GM18907 (cell line): ENCODE measurements at regions not wholly inside any gene's neighbourhood (a gene's known extent, or its start where the extent isn't known, plus 50 kb on each side); places are given as distances from the start of the nearest gene placed in this dataset.
A peak's percentile ranks its signal among the peaks of the same experiment; 100 is the strongest.

ENCODE experiments used
- ATAC-seq: cut with Tn5 transposase; IDR thresholded peaks from one replicate; pipeline ENCODE4 v1.9.1; 2021; ENCODE audit warnings: mild to moderate bottlenecking, moderate library complexity; ENCODE audit not compliant: unreplicated experiment

DNA sequence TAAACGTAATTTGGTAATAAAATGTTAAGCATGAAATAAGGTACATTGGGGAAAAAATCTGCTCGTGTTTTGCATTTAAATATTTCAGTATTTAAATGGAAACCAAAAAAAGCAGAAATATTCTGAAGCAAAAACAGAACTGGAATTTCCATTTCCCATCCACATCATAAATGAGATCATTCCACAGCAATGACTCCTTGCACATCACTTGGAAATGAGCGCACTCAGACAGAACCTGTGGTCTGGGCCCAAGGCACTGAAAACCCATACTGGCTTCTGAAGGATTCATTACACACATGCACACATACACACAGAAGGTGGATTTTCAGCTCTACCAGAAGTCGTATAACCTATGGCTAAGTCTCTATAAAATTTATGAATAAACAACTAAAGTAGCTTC, 174.8 kb downstream of the IBTK start:
- ATAC-seq: no peak

DNA sequence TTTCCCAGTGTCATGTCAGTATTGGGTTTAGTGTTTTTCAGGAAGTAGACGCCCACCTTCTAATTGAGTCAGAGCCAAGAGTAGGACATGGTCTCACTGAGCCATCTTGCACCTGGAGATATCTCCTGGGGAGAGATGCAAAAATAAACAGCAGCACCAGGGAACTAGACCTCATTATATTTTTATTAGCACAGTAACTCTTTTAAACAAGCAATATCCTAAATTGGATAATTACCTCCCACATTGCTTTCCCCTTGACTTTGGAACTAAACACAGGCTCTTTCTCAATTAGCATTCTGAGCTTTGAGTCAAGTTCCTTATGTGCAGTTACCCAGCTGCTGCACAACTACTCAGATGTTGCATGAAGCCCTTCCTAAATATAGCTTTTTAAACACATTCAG, 175.4 kb downstream of the IBTK start:
- ATAC-seq: no peak

DNA sequence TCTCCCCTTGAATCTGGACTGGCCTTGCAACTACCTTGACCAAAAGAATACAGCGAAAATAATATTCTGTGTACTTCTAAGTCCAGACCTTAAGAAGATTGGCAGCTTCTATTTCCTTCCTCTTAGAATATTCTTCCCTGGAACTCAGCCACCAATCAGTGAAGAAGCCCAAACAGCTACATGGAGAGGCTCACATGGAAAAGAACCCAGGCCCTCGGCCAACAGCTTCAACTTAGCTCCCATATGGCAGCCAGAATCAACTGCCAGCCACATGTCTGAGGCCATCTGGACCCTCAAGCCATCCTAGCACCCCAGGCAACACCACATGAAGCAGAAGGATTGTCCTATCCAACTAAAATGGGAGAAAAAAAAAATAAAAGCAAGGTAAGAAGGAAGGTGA, 178.8 kb downstream of the IBTK start:
- no peak for ATAC-seq

DNA sequence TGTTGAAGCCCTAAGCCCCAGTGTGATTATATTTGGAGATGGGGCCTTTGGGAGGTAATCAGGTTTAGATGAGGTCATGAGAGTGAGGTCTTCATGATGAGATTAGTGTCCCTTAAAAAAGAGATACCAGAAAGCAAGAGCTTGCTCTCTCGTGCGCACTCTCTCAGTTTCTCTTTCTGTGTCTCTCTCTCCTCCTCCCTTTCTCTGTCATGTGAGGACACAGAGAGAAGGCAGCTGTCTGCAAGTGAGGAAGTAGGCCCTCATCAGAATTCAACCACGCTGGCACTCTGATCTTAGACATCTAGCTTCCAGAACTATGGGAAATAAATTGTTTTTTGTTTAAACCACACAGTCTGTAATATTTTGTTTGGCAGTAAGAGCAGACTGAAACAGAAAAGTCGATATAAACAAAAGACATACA, 180.5 kb downstream of the IBTK start:
- ATAC-seq: peak; percentile 98

DNA sequence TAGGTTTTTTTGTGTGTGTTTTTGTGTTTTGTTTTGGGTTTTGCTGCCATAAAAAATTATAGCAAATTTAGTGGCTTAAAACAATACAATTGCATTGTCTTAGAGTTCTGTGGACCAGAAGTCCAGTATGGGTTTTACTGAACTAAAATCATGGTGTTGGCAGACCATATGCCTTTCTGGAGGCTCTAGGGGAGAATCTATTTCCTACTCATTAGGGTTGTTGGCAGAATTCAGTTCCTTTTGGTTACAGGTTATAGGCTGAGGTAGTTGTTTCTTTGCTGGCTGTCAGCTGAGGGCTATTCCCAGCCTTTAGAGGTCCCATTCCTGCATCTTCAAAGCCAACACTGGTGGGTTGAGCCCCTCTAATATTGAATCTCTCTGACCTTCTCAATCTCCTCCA, 181.3 kb downstream of the IBTK start:
- no peak for ATAC-seq

DNA sequence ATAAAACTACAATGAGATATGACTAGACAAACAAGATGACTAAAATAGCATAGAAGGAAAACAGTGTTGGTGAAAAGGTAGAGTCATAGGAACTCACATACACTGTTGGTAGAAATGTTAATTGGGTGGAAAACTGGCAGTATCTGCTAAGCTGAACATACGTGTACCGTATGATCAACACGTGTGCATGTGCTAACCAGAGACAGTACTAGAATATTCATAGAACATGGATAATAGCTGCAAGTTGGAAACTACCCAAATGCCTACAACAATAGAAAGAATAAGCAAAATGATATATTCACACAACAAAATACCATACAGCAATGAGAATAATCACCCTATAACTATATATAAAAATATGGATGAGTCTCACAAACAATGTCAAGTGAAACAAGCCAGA, 184.0 kb downstream of the IBTK start:
- no peak for ATAC-seq

DNA sequence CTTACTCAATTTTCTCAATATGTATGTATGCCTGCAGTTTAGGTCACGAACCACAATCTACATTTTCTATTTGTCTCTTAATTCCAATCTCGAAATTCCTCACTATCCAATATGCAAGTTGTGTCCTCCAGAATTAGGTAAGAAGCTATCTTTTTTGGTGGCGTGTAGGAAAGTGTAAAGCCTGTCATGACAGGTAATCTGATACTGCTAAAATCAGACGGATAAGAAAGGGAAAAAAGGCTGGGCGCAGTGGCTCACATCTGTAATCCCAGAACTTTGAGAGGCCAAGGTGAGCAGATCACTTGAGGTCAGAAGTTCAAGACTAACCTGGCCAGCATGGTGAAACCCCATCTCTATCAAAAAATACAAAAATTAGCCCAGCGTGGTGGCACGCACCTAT, 185.3 kb downstream of the IBTK start:
- ATAC-seq: no peak

DNA sequence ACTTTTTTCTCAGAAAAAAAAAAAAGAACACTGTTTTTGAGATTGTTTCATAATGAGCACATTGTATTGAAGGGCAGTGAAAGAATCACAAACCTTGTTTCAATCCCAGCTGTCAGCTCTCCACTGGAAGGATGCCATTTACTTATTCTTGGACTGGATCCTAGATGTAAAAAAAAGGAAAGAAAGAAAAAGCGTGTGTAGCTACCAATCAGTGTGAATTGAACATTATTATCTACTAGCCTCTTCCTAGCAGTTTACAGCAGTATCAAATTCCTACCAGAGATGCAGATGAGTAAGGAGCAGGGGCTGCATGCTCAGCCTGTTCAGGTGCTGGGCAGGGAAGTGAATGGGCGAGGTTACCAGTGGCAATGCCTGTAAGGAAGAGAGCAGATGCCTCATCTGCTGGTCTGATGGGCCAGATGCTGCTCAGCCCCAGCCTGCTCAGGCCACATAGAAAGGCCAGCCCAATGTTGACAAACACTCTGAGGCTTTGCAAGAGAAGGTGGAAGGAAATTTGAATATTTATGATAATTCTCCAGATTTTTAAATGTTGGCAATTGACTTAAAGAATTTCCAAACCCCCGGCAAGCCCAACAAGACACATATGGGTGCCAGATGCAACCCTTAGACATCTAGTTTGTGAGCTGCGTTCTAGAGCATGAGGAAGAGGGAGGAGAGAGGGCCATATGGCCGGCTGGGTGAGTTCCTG, 189.5 kb downstream of the IBTK start:
- ATAC-seq: no peak

DNA sequence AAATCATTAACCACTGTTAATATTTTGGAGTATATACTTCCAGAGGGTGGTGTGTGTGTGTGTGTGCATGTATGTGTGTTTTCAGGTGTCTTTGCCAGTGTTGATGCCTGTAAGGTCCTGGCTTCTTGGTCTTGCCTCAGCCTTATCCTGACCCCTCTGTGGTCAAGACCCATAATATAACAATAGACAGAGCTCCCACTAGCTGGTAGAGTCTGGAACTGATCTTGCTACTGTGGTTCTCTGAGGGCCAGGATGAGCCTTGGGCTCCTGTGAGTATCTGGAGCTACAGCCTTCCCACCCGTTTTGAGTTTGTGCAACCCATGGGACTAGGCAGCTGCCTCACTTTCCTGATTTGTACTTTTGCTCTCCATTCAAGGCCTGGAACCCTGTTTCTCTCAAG, 191.0 kb downstream of the IBTK start:
- ATAC-seq: no peak

DNA sequence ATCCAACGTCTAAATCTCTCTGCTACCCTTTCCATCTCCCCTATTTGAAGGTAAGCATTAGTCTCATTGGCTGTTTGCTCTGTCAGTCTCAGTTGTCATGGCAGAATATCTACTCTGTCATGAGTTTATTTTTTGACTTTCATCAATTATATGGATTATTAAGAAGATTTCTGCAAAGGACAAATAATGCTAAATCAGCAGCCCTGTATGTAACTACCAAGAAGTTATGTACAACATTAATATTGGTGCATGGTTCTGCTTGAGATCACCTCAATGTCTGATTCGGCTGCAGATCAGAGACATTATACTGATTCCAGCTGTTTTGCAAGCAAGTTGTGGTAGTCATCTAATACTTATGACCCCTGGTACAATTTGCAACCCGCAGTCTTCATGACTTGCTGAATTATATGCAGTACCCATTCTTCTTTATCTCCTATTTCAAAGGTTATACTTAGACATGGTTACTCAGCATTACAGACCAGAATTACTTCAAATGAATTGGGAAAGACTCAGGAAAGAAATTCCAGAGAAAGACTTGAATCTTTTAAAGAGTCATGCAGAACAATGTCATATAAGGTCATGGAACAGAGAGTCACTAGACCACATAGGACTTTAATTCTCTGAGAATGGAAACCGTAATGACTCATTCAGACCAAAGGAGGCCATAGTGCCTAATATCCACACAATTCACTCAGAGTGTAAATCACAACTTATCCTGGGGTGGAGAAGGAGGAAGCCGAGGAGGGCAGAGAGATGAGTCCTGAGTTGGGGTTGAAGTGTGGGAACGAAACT, 201.4 kb downstream of the IBTK start:
- no peak for ATAC-seq

DNA sequence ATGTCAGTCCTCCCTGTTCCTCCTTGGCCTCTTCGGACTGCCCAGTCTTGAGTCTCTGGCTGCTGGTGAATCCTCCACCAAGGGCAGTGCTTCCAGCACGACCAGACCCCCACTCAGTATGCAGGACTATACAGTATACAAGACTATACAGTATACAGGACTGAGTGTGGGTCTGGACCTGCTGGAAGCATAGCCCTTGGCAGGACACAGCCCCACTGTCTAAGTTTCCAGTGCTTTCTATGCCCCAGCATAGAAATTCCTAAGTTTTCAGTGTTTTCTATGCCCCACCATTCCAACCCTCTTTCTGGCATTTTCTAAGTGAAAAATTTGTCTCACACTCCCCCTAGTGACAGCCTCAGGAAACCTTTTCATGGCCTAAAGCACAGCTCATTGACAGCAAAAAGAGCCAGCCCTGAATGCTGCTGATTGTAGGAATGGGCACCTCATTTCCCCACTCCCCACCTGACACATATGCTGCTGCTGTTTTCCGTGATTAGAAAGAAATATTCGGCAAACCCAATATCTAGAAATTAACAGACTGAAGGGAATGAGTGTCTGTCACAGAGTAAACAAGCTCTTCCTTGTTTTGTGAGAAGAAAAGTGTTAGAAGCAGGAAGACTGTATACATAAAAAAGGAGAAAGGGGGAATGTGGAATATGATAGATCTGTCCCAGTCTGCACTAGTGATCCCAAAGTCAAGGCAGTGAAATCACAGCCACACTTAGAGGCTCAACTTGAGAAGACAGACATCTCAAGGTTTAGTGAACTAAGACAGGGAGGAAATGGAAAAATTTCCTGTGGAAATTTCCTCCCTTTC, 206.9 kb downstream of the IBTK start:
- peak; percentile 95 for ATAC-seq

DNA sequence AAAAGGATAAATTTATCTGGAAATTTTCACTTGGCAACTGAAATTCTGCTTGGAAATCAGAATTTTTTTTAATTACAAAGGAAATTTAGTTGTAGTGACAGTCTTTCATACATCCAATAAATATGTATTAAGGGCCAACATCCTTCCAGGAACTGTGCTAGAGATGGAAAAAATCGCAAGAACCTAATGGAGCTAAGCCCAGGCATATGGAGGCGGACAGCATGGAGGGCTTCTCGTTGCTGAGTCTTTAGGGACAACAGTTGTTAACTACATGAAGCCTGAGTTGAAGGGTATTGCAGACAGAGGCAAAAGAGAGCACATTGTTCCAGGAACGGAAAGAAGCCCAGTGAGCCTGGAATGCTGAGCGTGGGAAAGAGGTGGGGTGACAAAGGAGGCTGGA, 208.9 kb downstream of the IBTK start:
- no peak for ATAC-seq

DNA sequence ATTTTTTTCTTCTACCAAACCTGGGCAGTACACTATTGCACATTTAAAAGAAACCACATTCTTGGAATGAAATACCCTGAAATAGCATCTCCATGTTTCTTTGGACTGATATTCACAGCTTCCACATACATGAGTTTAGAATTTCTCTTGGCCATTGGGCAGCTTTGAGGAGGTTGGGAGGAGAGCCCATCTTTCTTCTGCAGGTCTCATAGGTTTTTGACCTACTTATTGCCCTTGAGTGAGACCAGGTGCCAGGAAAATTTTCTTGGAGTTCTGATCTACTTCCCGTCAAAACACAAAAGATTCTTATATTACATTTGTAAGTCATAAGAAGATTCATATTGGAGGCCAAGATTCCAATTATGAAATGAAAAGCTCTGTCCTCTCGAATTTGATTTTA, 212.0 kb downstream of the IBTK start:
- ATAC-seq: no peak

DNA sequence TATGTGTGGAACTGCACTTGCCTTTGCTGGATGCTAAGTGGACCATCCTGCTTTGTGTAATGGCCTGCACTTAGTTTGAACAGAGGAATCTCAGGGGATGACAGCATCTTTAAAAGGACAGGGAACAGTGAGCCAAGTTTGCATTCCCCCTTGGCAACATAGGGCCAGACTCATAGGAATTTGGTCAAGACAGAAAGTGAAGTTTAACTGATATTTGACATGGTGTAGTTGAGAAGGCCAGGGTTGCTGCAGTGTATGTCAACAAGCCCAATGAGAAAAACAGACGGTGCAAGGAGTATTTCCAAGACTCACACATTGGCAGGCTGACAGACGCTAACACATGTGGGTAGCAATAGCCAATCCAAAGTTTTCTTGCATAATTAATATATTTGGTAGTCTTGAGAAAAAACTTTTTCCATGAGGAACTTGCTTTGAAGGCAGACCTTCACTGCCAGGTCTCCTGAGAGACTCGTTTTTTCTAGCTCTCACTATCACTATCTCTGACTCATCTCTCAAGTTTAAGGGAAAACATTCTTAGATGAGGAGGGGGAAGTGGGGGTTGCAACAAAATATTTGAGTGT, 213.8 kb downstream of the IBTK start:
- ATAC-seq: no peak

DNA sequence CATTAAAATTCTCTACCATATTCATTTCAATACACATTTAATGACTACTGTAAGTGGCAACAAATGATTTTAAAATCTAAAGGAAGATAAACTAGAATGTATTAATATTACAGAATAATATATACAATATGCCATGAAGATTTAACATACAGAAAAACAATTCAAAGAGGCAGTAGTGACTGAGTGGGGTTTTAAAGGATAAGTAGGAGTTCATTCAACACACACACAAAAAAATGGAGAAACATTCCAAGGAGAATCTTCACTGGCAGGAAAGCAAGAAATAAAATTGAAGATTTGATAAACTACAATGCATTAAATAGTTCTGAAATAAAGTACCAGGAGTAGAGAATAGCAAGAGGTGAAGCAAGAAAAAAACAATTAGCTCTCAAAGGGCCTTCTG, 215.1 kb downstream of the IBTK start:
- ATAC-seq: no peak

DNA sequence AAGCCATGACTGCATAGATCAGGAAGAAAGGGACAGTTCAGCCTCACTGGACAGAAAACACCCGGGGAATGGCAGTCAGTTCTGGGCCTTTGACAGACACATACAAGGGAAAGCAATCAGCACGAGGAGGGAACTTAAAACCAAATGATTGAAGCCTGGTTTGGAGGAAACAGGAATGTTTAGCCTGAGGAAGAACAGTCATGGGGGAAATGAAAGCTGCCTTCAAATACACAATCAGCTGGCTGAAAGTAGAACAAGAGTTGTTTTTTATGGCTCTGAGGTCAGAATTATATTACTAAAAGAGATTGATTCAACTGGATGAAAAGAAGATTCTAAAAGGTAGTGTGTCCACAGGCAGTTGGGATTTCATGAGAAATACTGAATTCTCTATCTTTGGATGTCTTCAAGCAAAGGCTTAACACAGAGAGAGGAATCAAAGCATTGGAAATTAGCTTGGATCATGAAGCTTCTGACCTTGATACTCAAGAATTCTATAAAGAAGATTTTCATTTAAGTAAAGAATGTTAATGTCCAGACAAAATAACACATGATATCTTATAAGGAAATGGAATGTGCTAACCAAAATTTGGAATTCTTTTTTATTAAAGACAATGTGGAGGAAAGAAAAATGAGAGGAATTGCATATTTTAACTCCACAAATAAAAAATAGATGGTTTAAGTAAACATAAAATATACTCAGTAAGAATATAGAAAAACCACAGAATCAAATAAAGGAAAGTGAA, 216.6 kb downstream of the IBTK start:
- no peak for ATAC-seq

DNA sequence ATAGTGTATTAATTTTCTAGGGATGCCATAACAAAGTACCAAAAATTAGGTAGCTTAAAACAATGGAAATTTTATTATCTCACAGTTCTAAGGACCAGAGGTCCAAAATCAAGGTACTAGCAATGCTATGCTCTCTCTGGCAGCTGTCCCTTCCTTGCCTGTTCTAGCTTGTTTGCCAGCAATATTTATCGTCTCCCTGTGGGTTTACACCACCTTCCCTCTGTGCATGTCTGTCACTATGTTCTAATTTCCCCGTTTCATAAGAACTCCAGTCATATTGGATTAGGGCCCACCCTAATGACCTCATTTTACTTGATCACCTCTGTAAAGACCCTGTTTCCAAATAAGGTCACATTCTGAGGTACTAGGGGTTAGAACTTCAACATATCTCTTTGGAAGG, 217.2 kb downstream of the IBTK start:
- ATAC-seq: no peak

DNA sequence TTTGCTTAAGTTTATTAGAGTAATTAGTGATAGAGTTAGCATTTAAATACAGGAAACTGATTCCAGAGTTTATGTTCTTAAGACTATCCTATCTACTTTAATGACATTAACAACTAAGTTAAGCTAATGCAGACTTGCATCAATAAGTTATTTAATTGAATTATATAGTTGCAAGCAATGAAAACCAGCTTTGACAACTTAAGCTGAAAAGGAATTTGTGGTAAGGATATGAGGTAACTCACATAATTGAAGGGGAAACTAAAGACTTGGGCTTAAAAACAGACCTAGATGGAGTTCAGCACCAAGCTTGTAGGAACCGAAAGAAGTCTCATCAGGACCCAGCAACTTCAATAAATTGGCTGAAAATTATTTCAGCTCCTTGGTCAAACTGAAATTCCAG, 222.3 kb downstream of the IBTK start:
- no peak for ATAC-seq

DNA sequence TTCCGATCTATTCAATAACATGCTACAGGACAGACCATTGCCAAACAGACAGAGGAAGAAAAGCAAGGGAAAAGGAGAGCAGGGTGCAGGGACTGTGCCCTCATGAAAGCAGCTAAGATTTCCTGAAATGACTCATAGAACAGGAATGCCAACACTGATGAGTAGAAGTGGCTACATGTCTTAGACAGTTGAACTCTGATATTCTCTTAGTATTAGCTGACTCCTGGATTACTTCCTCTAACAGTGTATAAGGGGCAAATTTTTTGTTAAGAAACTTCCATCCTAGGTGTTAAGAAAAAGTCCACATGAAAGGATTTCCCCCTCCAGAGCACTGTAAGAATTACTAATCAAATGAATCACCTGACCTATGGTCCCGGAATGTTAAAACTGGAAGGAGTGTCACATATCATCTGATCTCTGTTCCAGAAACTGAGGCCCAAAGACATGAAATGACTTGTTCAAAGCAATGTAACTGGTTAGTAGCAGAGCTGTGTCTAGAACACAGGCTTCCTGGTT, 224.9 kb downstream of the IBTK start:
- ATAC-seq: no peak

DNA sequence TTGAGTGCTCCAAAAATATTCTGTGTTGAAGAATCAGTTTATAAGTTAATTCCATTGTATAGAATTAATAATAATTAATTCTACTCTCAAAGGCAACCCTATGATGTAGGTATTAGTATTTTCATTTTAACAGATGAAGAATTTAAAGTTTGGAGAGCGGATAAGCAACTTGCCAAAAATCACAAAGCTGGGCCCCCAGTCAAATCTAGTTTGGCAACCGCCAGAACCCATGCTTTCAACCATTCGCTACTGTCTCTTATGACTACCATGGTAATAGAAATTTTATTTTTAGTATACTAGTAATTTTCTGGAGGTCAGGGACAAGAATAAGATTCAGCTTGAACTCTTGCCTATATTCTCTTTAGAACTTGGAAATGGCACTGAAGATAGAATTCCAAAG, 229.8 kb downstream of the IBTK start:
- no peak for ATAC-seq

DNA sequence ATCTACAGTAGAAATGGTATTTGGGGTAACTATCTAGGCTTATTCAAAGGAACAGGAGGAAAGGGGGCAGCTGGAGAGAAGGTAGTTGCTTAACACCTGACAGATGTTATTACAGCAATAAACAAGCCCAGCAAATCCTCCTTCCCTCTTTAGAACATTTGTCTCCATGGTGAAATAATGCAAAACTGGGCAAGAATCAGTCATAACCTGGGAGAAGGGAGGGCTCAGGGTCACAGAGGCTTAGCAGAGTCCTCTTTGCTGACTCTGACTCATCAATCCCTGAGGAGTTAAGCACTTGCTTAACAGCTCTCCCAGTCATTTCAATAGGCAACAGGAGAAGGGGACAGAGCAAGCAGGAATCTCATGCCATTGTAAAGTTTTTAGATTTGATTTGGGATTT, 230.3 kb downstream of the IBTK start:
- no peak for ATAC-seq
